AG10803 (cell line): ENCODE measurements at regions not wholly inside any gene's neighbourhood (a gene's known extent, or its start where the extent isn't known, plus 50 kb on each side); places are given as distances from the start of the nearest gene placed in this dataset.

ENCODE experiments used
- DNase-seq: peaks from one replicate; pipeline ENCODE4 v3.0.0; 2010; ENCODE audit warnings: low read depth
- H3K4me3 ChIP-seq: 2 replicates; pipeline ENCODE4 v1.5.1; 2011; ENCODE audit warnings: mild to moderate bottlenecking, low read length, control low read depth
- CTCF ChIP-seq: conservative IDR thresholded peaks from 2 replicates; pipeline ENCODE4 v1.5.1; 2011; ENCODE audit warnings: mild to moderate bottlenecking, low read length, control low read depth, inconsistent platforms

GRCh38 chr13:59566561-59566960 is 597.2 kb downstream of the DIAPH3 start:
- no peak for TF ChIP-seq CTCF
- DNase-seq, result no peak
- H3K4me3 ChIP-seq, result no peak overlapping the region

GRCh38 chr13:59568306-59568705 is 595.4 kb downstream of the DIAPH3 start:
- H3K4me3 ChIP-seq, result no peak overlapping the region
- TF ChIP-seq CTCF, result no peak
- DNase-seq, result no peak

- no peak for DNase-seq
- no peak for TF ChIP-seq CTCF
- no peak overlapping the region for H3K4me3 ChIP-seq
Observed at GRCh38 chr13:59570204-59570603, 593.5 kb downstream of the DIAPH3 start.

GRCh38 chr13:59584101-59584500 is 579.6 kb downstream of the DIAPH3 start:
- no peak overlapping the region for H3K4me3 ChIP-seq
- no peak for DNase-seq
- TF ChIP-seq CTCF, result no peak

GRCh38 chr13:59584761-59585670 is 578.7 kb downstream of the DIAPH3 start:
- DNase-seq, result no peak
- TF ChIP-seq CTCF, result no peak
- H3K4me3 ChIP-seq, result no peak overlapping the region

- no peak for TF ChIP-seq CTCF
- H3K4me3 ChIP-seq, result no peak overlapping the region
- DNase-seq, result no peak
Observed at GRCh38 chr13:59587030-59587429, 576.7 kb downstream of the DIAPH3 start.
